OCI-LY1 (cell line): ENCODE measurements at regions not wholly inside any gene's neighbourhood (a gene's known extent, or its start where the extent isn't known, plus 50 kb on each side); places are given as distances from the start of the nearest gene placed in this dataset.

Source experiments
- H2AFZ ChIP-seq: fragments of 200-600 bp; sonication (generic), shearing (Covaris generic); 2 replicates; pipeline ENCODE4 v1.6.0; 2014; ENCODE audit warnings: antibody characterized with exemption, mild to moderate bottlenecking, low read length
- H3F3A ChIP-seq: fragments of 200-600 bp; sonication (generic), shearing (Covaris generic); 2 replicates; pipeline ENCODE4 v1.6.0; 2014; ENCODE audit warnings: mild to moderate bottlenecking, antibody characterized with exemption, low read length, moderate library complexity; ENCODE audit not compliant: insufficient read depth
- H3K27ac ChIP-seq: fragments of 200-600 bp; sonication (generic); 2 replicates; pipeline ENCODE4 v1.5.1; 2014; ENCODE audit warnings: low read length, mixed run types, mild to moderate bottlenecking, low read depth; ENCODE audit not compliant: poor library complexity, severe bottlenecking
- H3K27me3 ChIP-seq: fragments of 200-600 bp; sonication (generic); 2 replicates; pipeline ENCODE4 v1.6.0; 2014; ENCODE audit warnings: antibody characterized with exemption, mild to moderate bottlenecking, low read length, moderate library complexity; ENCODE audit not compliant: insufficient read depth
- H3K36me3 ChIP-seq: fragments of 200-600 bp; sonication (generic); 2 replicates; pipeline ENCODE4 v1.6.1; 2014; ENCODE audit warnings: mild to moderate bottlenecking, antibody characterized with exemption, low read length, moderate library complexity, mixed read lengths; ENCODE audit not compliant: insufficient read depth
- H3K4me1 ChIP-seq: fragments of 200-600 bp; sonication (generic); 2 replicates; pipeline ENCODE4 v1.5.1; 2014; ENCODE audit warnings: mild to moderate bottlenecking, low read length, moderate library complexity; ENCODE audit not compliant: insufficient read depth, severe bottlenecking
- H3K4me2 ChIP-seq: fragments of 200-600 bp; sonication (generic), shearing (Covaris generic); 2 replicates; pipeline ENCODE4 v1.6.1; 2014; ENCODE audit warnings: low read length
- H3K4me3 ChIP-seq: fragments of 200-600 bp; sonication (generic); 2 replicates; pipeline ENCODE4 v1.5.1; 2014; ENCODE audit warnings: low read length, low read depth, mild to moderate bottlenecking, mixed read lengths; ENCODE audit not compliant: poor library complexity, severe bottlenecking
- H3K79me2 ChIP-seq: fragments of 200-600 bp; shearing (Covaris generic); 2 replicates; pipeline ENCODE4 v1.6.1; 2016; ENCODE audit warnings: mixed run types, low read length, mixed read lengths; ENCODE audit not compliant: insufficient read depth
- H3K9ac ChIP-seq: fragments of 200-600 bp; sonication (generic), shearing (Covaris generic); 2 replicates; pipeline ENCODE4 v1.6.1; 2014; ENCODE audit warnings: mild to moderate bottlenecking, low read length, mixed read lengths
- H3K9me2 ChIP-seq: fragments of 200-600 bp; sonication (generic), shearing (Covaris generic); 2 replicates; pipeline ENCODE4 v1.6.1; 2014; ENCODE audit warnings: low read depth, mild to moderate bottlenecking, low read length, mixed read lengths
- H3K9me3 ChIP-seq: fragments of 200-600 bp; shearing (Covaris generic); 2 replicates; pipeline ENCODE4 v1.6.1; 2014; ENCODE audit warnings: low read length, mixed read lengths
- H4K20me1 ChIP-seq: fragments of 200-600 bp; sonication (generic), shearing (Covaris generic); 2 replicates; pipeline ENCODE4 v1.6.0; 2016; ENCODE audit warnings: mild to moderate bottlenecking, low read length; ENCODE audit not compliant: insufficient read depth
- EZH2 ChIP-seq: fragments of 200-600 bp; sonication (generic), shearing (Covaris generic); IDR thresholded peaks from 2 replicates; pipeline ENCODE4 v1.8.0; 2017; ENCODE audit warnings: borderline replicate concordance, mixed run types, mild to moderate bottlenecking, antibody characterized with exemption, low read length, moderate library complexity, mixed read lengths
- TF ChIP-seq, protein P1 (sequence below): fragments of 200-600 bp; sonication (generic), shearing (Covaris generic); IDR thresholded peaks from 2 replicates; pipeline ENCODE4 v1.5.1; 2017; ENCODE audit warnings: mild to moderate bottlenecking, antibody characterized with exemption, low read length, moderate library complexity, mixed read lengths

DNA sequence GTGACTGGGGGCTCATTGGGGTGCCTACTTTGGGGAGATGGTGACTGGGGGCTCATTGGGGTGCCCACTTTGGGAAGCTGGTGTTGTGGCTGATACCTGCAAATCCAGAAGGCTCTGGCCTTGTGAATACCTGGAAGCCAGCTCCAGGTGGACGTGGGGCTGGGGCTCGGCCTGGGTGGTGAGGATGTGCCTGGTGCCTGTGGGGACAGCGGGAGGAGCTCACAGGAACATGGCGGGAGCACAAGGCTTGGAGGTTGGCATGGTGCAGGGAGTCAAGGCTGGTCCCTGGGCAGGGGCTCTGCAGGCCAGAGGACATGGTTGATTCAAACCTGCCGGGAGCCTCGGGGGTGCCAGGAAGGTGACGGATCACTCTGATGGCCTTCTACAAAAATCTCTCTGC is 1165.7 kb downstream of the BRD1 start:
- no peak overlapping the region for H3K4me3 ChIP-seq
- H3K9ac ChIP-seq = no peak overlapping the region
- H3F3A ChIP-seq = no peaks in the 10 kb centered on the region
- H3K27ac ChIP-seq = no peak overlapping the region
- TF ChIP-seq EZH2 = no peak
- TF ChIP-seq, protein P1, sequence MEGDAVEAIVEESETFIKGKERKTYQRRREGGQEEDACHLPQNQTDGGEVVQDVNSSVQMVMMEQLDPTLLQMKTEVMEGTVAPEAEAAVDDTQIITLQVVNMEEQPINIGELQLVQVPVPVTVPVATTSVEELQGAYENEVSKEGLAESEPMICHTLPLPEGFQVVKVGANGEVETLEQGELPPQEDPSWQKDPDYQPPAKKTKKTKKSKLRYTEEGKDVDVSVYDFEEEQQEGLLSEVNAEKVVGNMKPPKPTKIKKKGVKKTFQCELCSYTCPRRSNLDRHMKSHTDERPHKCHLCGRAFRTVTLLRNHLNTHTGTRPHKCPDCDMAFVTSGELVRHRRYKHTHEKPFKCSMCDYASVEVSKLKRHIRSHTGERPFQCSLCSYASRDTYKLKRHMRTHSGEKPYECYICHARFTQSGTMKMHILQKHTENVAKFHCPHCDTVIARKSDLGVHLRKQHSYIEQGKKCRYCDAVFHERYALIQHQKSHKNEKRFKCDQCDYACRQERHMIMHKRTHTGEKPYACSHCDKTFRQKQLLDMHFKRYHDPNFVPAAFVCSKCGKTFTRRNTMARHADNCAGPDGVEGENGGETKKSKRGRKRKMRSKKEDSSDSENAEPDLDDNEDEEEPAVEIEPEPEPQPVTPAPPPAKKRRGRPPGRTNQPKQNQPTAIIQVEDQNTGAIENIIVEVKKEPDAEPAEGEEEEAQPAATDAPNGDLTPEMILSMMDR = no peak
- H3K36me3 ChIP-seq = no peaks in the 10 kb centered on the region
- no peaks in the 10 kb centered on the region for H3K79me2 ChIP-seq
- H3K9me3 ChIP-seq = no peaks in the 10 kb centered on the region
- H3K9me2 ChIP-seq = no peaks in the 10 kb centered on the region
- no peak overlapping the region for H2AFZ ChIP-seq
- H3K4me2 ChIP-seq = no peak overlapping the region
- H4K20me1 ChIP-seq = no peaks in the 10 kb centered on the region
- H3K27me3 ChIP-seq = no peaks in the 10 kb centered on the region
- H3K4me1 ChIP-seq = no peaks in the 10 kb centered on the region

GRCh38 chr22:48660790-48661740 is 1166.6 kb downstream of the BRD1 start:
- no peaks in the 10 kb centered on the region for H4K20me1 ChIP-seq
- H3K27me3 ChIP-seq = no peaks in the 10 kb centered on the region
- no peak overlapping the region for H2AFZ ChIP-seq
- H3K9me2 ChIP-seq = no peaks in the 10 kb centered on the region
- H3K9me3 ChIP-seq = no peaks in the 10 kb centered on the region
- H3K9ac ChIP-seq = no peak overlapping the region
- no peak for TF ChIP-seq EZH2
- TF ChIP-seq, protein P1 = no peak
- no peaks in the 10 kb centered on the region for H3K79me2 ChIP-seq
- no peaks in the 10 kb centered on the region for H3K4me1 ChIP-seq
- no peaks in the 10 kb centered on the region for H3K36me3 ChIP-seq
- no peak overlapping the region for H3K27ac ChIP-seq
- no peaks in the 10 kb centered on the region for H3F3A ChIP-seq
- no peak overlapping the region for H3K4me2 ChIP-seq
- H3K4me3 ChIP-seq = no peak overlapping the region

GRCh38 chr22:48660104-48660789 is 1167.4 kb downstream of the BRD1 start:
- no peak overlapping the region for H2AFZ ChIP-seq
- H4K20me1 ChIP-seq = no peaks in the 10 kb centered on the region
- H3F3A ChIP-seq = no peaks in the 10 kb centered on the region
- H3K9me3 ChIP-seq = no peaks in the 10 kb centered on the region
- H3K79me2 ChIP-seq = no peaks in the 10 kb centered on the region
- H3K4me2 ChIP-seq = no peak overlapping the region
- no peak overlapping the region for H3K27ac ChIP-seq
- no peak overlapping the region for H3K4me3 ChIP-seq
- H3K4me1 ChIP-seq = no peaks in the 10 kb centered on the region
- no peaks in the 10 kb centered on the region for H3K9me2 ChIP-seq
- no peaks in the 10 kb centered on the region for H3K36me3 ChIP-seq
- no peak overlapping the region for H3K9ac ChIP-seq
- TF ChIP-seq EZH2 = no peak
- TF ChIP-seq, protein P1 = no peak
- H3K27me3 ChIP-seq = no peaks in the 10 kb centered on the region
